OCI-LY3 (cell line): ENCODE measurements at regions not wholly inside any gene's neighbourhood (a gene's known extent, or its start where the extent isn't known, plus 50 kb on each side); places are given as distances from the start of the nearest gene placed in this dataset.

Experiments used
- EZH2phosphoT487 ChIP-seq: fragments of 200-600 bp; shearing (Covaris generic); IDR thresholded peaks from 2 replicates; pipeline ENCODE4 v1.6.1; 2018; ENCODE audit warnings: antibody characterized with exemption, mixed run types, low read depth
- TF ChIP-seq, protein P1 (sequence below): fragments of 200-600, 300-600 bp; sonication (generic); IDR thresholded peaks from 2 replicates; pipeline ENCODE4 v1.5.1; 2014; ENCODE audit warnings: antibody characterized with exemption, low read length, low read depth

DNA sequence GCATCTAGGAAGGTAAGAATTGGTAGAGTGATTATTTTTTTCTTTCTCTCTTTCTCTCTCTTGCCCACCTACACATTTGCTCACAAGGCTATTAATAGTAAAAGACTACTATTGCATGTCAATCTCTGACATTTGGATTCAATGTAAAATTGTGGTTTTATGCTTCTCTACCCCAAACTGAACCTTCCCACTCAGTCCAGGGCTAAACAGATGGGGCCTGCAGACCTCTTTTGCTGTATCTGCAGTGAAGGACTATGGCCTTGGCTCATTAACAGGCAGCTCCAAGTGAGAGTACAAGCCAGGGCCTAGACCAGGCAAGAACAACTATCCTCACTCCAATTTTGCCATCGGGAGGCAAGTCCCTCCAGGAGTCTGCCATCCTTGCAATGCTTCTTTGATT, 68.3 kb upstream of the ARL4C start:
- TF ChIP-seq, protein P1, sequence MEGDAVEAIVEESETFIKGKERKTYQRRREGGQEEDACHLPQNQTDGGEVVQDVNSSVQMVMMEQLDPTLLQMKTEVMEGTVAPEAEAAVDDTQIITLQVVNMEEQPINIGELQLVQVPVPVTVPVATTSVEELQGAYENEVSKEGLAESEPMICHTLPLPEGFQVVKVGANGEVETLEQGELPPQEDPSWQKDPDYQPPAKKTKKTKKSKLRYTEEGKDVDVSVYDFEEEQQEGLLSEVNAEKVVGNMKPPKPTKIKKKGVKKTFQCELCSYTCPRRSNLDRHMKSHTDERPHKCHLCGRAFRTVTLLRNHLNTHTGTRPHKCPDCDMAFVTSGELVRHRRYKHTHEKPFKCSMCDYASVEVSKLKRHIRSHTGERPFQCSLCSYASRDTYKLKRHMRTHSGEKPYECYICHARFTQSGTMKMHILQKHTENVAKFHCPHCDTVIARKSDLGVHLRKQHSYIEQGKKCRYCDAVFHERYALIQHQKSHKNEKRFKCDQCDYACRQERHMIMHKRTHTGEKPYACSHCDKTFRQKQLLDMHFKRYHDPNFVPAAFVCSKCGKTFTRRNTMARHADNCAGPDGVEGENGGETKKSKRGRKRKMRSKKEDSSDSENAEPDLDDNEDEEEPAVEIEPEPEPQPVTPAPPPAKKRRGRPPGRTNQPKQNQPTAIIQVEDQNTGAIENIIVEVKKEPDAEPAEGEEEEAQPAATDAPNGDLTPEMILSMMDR = no peak
- TF ChIP-seq EZH2phosphoT487 = no peak
